GM19452 (cell line): ENCODE measurements at regions not wholly inside any gene's neighbourhood (a gene's known extent, or its start where the extent isn't known, plus 50 kb on each side); places are given as distances from the start of the nearest gene placed in this dataset.

Experiments
- ATAC-seq: cut with Tn5 transposase; IDR thresholded peaks from one replicate; pipeline ENCODE4 v1.9.1; 2021; ENCODE audit not compliant: unreplicated experiment

DNA sequence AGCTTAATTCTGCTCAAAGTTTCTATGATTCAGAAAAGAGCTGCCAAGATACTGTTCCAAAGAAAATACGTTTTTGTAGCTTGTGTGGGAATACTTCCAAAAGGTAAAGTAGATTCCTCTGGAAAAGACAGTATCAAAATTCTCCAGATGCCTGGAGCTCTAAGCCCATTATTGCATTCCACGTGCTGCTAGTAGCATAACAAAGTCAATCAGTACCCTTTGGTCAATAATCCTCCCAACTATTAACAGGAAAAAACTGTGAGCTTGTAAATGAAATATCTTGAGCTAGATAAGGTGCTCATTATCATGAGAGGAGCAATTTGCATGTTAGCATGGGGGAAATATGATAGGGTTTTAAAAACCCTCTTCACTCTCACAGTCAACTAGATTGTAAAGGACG is 229.5 kb upstream of the TYRP1 start:
- ATAC-seq = no peak

DNA sequence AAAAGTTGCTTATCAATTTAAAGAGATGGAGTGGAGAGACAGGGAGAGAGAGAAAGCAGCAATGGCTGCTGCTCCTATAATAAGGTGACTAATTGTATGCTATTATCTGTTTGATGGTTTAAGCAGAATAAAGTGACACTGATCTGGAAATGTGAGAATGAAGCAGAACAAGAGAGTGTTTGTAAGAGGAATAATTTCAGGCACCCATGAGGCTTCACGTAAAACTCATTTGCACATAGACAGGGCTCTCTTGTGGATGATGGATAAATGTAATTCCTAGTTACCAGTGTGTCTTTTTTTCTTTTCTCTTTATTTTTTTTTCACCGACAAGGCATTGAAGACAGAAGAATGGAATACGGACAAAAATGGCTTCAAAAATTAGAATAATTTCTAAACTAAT is 228.8 kb upstream of the TYRP1 start:
- no peak for ATAC-seq

DNA sequence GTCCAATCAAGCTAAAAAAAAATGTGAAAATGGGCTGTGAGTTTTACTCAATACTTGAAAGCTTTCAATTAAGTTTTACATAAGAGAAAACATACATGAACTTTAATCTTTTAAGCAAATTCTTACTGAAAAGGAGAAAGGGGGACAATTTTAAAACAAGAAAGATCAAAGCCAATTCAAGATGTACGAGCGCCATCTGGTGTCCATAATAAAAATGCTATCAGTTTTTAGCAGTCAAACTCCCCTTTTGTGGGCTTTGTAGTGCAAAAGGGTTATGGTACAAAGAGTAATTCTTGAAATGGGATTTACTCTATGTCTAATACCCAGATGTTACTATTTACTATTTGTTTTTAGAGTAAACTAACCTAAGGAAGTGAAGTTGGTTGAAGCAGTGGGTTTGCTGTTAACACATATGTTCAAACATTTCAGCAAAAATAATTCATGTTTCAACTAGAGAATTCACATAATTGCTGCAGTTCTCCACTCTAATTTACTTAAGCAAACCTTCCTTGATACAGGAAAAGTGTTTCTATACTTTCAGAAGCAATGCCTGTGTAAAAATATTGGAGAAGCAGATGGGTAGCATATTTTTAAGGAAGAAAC is 228.2 kb upstream of the TYRP1 start:
- ATAC-seq = no peak

DNA sequence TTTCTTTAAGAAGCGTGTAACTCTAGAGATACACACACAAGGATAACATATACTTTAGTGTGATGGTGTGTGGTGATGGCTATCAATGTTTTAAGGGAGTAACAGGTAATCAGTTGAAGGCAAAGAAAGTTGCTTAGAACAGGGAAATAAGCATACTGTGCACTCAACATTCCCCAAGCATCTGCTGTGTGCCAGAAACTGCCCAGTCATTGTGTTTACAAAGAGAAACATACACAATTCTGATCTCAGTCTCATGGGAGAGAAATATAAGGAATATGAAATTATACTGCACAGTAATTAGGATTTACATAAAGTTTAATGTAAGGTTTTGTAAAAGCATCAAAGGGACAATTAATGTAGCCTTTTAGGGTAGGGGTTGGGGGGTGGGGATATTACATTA is 224.1 kb upstream of the TYRP1 start:
- no peak for ATAC-seq

DNA sequence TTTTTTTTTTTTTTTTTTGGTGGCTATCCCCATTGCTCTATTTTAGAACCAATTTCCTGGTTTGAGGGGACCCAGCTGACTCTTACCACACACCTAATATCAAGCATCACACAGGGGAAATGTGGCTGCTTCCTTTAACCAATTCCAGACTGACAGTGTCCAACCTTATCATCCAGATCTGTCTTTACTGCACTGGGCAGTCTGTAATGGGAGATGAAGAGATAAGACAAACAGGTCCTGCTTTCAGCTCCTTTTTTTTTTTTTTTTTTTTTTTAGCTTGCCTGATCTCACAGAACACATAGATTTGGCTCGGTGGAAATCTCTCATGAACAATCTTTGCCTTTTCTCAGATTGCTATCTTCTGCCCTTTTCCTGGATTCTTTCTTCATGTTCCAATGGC is 198.8 kb upstream of the TYRP1 start:
- no peak for ATAC-seq

DNA sequence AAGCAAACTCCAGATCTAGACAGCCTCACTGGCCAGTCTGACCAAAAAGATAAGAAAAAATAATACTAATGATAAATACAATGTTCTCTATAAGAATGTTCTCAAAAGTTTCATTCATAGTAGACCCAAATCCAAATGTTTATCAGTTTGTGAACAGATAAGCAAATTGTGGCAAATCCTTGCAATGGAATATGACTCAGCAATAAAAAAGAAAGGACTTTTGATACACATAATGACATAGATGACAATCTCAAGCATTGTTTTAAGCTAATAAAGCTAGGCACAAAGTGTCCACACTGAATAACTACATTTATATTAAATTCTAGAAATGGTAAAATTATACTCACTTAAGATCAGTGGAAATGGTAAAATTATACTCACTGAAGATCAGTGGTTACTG is 195.4 kb upstream of the TYRP1 start:
- ATAC-seq = no peak

DNA sequence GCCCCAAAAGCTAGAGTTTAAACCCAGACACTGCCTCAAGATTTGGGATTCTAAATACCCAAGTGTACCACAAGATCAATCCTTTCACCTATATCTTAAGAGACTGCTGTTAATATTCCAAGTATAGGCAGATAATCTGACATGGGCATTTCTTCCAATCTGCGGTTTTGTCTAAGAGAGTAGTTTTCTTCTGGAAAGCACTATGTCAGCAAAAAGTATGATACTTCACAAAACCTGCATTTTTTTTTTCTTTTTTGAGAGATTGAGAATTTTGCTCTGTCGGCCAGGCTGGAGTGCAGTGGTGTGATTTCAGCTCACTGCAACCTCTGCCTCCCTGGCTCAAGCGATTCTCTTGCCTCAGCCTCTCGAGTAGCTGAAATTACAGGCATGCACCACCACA is 190.7 kb upstream of the TYRP1 start:
- no peak for ATAC-seq

DNA sequence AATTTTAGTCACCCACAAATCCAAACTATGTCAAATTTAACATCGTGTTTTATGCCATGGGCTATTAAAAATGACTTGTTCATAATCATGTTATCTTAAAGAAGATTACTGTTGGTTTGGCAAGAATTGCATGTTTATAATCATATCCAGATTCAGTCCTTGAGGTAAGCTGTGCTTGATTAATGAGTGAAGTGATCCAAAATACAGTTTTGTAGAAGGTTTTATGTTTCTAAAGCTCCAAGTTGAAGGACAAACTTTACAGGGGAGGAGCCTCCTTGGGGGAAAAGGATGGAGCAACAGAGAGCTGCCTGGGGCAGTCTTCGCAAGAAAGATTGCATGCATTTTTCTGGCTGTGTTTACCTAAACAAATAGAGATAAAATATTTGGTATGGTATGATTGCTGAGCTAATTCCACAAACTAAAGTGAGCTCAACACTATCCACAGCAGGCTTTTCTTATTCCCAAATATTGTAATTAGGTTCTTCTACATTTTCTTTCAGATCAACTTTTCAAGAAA is 189.5 kb upstream of the TYRP1 start:
- no peak for ATAC-seq

DNA sequence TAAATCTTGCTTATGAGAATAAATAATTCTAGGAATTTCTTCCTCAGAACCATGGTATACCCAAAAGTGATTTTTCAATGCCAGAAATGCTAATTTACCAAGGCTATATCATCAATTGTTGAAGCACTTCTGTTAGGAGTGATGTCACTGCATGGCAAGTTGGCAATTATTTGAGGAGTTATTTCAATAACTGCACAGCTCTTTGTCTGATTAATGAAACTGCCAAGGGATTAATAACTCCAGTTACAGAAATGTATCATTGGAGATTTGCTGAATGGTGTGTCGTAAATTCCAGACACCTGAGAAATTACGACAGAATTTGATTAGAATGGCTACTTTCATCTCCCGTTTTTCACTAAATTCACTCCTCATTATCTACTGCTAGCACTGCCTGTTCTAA is 182.6 kb upstream of the TYRP1 start:
- no peak for ATAC-seq

DNA sequence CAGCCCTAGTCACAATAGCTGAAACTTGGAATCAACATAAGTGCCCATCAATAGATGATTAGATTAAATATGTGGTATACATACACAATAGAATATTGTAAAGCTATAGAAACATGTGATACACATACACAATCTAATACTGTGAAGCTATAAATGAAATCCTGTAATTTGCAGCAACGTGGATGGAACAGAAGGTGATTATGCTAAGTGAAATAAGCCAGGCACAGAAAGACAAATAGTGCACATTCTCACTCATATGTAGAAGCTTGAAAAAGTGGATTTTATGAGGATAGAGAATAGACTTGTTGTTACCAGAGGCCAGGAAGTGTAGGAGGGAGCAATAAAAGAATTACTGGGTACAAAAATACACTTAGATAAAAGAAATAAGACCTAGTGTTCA is 181.5 kb upstream of the TYRP1 start:
- no peak for ATAC-seq

DNA sequence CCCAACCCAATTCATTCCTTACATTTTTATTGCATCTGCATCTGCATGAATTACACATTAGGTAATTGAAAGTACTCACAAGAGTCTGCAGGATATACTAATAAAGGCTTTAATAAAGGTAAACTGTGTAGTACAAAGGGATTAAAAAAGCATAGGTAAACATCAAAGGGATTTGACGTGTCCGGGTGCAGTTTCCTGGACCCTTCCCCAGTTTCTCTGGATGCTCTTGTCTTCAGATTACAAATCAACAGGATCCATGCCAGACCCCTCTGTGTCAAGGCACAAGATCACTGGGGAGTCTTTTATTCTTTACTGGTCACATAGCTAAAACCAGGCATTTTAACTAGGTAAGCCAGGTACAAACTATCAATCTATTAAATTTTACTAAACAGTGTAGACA is 177.2 kb upstream of the TYRP1 start:
- no peak for ATAC-seq

DNA sequence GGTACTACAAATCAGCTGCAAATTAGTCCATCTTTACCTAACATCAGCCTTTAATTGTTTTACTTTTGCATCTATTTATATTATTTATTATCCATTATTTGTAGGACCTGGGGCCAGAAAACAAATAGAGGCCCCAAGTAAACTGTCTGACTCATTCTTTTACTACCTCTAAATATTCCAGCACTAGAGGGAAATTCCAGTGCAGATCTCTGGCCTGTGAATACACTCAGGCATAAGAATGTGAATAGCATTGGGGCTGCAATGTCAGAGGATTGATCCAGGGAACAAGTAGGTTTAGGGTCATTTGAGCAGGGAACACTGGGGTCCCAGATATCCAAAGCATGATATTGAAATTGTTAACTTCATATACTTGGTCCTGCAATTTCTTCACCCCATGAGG is 176.6 kb upstream of the TYRP1 start:
- ATAC-seq = no peak

DNA sequence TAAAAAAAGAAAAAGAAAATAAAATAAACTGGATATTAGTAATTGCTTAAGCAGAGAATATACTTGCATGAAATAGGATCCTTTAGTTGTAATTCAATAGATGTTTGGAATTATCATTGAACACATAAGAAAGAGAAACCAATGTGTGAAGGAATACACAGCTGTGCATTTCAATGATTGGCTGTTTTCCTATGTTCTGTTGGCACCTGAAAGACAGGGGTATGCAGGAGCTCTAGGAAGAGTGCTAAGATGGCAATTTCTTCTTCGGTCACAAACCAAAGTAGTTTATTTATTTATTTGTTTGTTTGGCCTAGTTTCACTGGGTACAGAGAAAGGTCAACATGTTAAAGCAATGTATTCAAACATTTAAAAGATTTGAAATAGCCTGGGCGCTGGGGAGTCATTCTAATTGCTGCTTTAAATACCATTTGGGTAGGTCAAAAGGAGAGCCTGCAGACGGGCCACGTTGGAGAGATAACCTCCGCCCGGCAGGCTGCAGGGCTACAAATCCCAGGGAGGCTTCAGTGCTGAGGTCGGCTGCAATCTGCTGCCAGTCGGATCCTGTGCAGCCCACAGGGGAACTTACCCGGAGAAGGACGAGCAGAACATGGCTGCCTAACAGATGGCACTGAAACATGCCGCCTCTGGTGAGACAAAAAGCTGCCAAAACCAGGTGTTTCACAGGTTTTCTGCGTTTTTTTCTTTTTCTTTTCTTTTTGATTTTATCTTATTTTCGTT is 154.2 kb upstream of the TYRP1 start:
- ATAC-seq = no peak

DNA sequence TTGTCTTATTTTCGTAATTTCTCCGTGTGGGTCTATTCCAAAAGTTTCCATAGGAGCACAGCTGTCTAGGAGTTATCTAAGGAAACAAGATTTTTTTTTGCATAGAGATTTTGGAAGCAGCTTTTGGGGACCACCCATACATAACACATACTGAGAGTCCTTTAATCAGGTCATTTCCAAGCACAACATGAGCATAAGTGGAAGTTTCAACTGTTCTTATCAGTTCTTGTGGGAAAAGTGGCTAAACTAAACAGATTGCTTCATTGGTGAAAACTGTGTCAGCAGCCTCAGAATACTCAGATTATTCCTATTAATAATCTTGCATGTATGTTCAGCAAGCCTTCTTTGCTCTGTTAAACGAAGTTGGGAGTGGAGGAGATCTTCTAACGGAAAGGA is 153.6 kb upstream of the TYRP1 start:
- ATAC-seq = no peak

DNA sequence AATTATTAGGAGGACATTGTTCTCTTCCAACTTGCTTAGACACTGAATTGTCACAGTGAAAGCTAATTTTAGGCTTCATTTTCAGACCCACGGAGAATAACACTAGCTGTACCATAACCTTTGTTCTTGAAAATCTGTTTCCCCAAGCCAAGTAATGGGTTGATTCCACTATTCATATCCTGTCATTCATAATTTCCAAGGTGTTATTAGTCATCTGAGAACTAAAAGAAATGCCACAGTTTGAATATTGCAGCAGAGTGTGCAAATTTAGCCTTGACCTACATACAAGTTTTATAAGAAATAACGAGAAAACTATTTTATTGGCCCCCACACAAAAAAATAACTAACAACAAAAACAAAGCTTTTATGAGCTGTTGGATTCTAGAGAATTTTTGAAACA is 148.5 kb upstream of the TYRP1 start:
- no peak for ATAC-seq

DNA sequence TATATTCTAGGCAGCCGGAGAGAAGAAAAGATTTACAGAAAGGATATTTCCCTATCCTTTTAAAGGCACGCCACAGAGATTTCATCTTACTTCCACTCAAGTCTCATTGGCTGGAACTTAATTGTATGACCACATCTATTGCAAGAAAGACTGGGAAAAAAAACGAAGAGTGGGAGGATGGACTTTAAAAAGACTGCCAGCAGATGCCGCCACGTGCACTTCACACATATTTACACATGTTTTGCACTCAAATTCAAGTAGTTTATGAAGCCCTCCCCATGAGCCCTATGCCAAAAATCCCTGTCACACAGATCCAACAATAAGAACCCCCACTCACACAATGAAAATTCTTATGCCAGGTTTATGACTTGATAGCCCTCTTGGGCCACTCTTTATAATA is 138.5 kb upstream of the TYRP1 start:
- no peak for ATAC-seq

DNA sequence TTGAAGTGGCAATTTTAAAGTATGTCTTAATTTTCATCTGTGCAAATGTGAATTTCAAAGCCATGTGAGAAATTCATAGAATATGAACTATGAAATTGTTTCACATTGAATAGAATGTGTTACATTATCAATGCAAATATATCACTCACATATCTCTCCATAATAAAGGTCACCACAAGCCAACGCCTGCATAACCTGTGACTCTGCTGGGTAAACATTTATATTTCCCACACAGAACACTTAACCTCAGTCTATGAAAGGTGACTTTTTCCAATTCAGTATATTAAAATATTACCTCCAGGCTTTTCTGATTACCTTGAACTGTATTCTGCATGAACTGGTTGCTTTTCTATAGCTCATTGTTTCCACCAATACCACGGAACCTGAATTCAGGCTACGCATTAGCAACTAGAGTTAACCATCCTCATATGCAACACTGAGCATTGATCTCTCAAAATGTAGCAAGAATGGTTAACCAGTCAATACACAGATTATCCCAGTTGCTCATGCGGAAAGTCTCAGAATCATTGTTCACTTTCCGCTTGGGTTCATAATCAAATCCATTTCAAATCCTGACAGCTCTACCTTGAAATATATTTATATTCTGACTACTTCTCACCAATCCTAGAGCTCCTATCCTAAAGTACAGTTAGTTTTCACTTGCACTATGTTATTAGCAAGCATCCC is 126.6 kb upstream of the TYRP1 start:
- ATAC-seq = no peak

DNA sequence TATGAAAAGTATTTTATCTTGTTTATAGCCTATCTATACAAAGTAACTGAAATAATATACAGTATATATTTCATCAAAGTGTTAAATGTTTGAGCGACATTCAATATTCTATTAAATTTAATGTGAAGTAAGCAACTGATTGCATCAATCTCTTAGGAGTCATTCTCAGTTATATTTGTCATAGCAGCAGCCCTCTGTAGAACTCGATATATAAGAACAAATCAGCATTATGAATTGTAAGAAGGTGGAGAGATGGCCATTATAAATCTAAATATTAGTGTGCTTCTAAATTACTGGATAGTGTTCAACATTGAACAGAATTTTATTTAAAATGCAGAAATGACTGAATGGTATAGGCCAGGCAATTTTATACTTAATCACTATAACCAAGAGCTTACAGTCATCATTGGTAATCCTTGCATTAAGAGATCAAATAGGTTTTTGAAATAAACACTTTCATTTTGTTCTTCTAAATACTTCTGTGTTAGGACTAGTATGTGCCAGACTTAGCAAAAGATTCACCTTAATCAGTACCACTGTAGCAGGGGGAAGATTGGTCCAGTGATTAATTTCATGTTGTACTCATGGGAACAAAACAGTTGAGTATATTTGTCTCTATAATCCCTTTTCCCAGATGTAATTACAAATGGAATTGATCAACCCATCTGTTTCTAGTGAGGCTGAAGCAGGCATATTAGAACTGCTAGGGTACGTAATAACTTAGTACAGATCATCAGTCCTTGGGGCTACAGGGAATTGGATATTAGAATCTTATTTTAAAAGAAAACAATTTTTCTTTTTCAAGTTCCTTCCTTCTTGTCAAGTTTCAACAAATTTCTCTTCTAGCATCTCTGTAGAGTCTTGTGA is 108.3 kb upstream of the TYRP1 start:
- ATAC-seq = no peak

DNA sequence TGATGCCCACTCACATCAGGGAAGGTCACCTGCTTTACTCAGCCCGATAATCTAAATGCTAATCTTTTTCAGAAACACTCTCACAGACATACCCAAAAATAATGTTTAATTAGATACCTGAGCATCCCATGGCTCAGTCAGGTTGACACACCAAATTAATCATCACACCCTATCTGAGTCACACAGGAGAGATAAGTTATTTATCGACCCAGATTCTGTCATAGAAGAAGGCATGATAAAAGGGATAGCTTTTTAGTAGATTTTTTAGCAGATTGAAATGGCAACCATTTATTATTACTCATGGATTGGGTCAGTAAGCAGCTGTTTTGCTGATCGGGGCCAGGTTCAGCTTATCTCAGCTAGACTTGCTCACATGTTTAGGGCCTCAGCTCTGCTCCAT is 97.8 kb upstream of the TYRP1 start:
- no peak for ATAC-seq

DNA sequence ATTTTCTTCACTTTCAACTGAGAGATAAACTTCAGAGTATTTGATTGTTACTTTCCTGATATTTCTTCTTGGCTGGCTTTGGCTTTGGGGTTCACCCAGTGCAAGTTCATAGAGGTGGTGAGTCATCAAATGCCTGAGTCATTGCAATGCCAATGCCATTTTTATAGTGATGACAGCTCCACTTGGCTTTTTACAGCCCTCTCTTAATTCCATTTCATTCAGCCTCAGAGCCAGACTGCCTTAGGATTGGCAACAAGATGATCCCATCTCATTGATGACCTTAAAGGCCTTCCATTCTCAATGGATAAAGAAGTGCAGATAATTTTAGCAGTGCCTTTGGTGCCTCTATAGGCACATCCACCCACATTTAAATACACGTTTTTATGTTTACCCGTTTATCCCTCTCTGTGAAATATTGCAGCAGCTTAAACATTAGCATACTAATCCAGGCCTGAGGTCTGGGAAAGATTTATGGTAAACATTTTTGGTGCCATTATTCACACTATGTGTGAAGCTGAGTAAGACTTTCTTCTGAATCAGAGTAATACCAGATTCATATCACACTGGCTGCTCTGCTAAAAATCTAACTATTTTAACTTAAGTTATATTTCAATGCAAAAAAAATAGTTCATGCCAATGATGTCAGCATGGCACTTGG is 88.9 kb upstream of the TYRP1 start:
- ATAC-seq = no peak

DNA sequence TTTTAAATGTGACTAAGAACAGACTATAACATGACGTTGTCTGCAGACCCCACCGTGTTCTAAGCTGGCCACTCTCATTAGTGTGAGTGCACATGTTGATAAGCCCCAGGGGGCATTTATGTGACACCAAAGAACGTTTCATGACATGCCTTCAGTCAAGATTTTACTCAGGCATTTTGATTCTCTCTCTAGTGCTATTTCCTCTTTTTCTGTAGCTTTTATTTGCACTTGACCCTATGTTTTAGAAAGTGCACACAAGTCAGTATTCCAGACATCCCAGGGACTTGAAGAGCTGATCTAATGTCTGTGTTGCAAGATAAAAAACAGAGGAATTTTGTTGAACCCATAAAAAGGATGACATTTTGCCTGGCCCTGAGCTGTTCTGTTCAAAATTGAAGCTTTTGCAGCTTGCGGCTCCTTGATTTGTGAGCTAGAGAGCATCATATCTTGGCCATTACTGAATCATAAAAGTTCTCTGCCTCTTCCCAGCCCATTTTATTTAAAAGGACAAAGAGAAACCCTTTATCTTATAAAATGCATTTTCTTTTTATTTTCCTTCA is 80.9 kb upstream of the TYRP1 start:
- no peak for ATAC-seq
